ENCODE measurements at regions not wholly inside any gene's neighbourhood (a gene's known extent, or its start where the extent isn't known, plus 50 kb on each side); places are given as distances from the start of the nearest gene placed in this dataset.
A peak's percentile ranks its signal among the peaks of the same experiment; 100 is the strongest.

- TF ChIP-seq DBP (CRISPR knock-in tag; IDR thresholded peaks at IDR 0.05; ENCODE audit: not compliant biosample characterization) (no peak), ISL2 (CRISPR knock-in tag; IDR thresholded peaks at IDR 0.05) (no peak), PHF20 (CRISPR knock-in tag; IDR thresholded peaks at IDR 0.05) (no peak), POGK (CRISPR knock-in tag; conservative IDR thresholded peaks at IDR 0.05) (no peak), MAFK (conservative IDR thresholded peaks at IDR 0.05 in 1 of 2, IDR thresholded peaks at IDR 0.05 in 1 of 2; ENCODE audit: low read length in 2 of 2) (peak; percentile 99), SOX5 (CRISPR knock-in tag; IDR thresholded peaks at IDR 0.05; ENCODE audit: borderline replicate concordance) (no peak), NFE2 (CRISPR knock-in tag; IDR thresholded peaks at IDR 0.05) (peak; percentile 24; the same call in 1 of the 2 replicates), DMTF1 (CRISPR knock-in tag; IDR thresholded peaks at IDR 0.05) (no peak), ZFP37 (CRISPR knock-in tag; IDR thresholded peaks at IDR 0.05; ENCODE audit: borderline replicate concordance) (no peak), POLR2G (IDR thresholded peaks at IDR 0.05; ENCODE audit: low read depth, low read length) (no peak), ZFP90 (CRISPR knock-in tag; IDR thresholded peaks at IDR 0.05; ENCODE audit: borderline replicate concordance) (no peak)
Observed at GRCh38 chr16:77657016-77657415, 65.3 kb upstream of the NUDT7 start (continued).

All from HepG2 (cell line).